Activated naive CD8-positive, alpha-beta T cell treated with anti-CD3 and anti-CD28 coated beads, Interleukin-2, amount 50 U/mL, for 24 hours (primary cell): ENCODE measurements at regions not wholly inside any gene's neighbourhood (a gene's known extent, or its start where the extent isn't known, plus 50 kb on each side); places are given as distances from the start of the nearest gene placed in this dataset.

Experiments used
- ATAC-seq: fragments of 150-1000 bp; cut with Tn5 transposase; one replicate; pipeline ENCODE4 v1.10.0; 2021
- DNase-seq: peaks from one replicate; pipeline ENCODE4 v3.0.0; 2021
- H3K27ac Mint-ChIP-seq: one replicate; pipeline ENCODE4 v1.8.0; 2021; ENCODE audit warnings: mild to moderate bottlenecking, mixed read lengths
- H3K27me3 Mint-ChIP-seq: one replicate; pipeline ENCODE4 v1.8.0; 2021; ENCODE audit warnings: mixed read lengths
- H3K36me3 Mint-ChIP-seq: one replicate; pipeline ENCODE4 v1.8.0; 2021; ENCODE audit warnings: low read depth, mixed read lengths
- H3K4me1 Mint-ChIP-seq: one replicate; pipeline ENCODE4 v1.8.0; 2021; ENCODE audit warnings: mixed read lengths
- H3K4me3 Mint-ChIP-seq: one replicate; pipeline ENCODE4 v1.8.0; 2021; ENCODE audit warnings: mild to moderate bottlenecking, moderate library complexity, mixed read lengths
- H3K9me3 Mint-ChIP-seq: one replicate; pipeline ENCODE4 v1.8.0; 2021; ENCODE audit warnings: mixed read lengths

GRCh38 chr10:123284022-123284421 is 129.8 kb downstream of the BUB3 start:
- H3K27me3 Mint-ChIP-seq, result no peaks in the 10 kb centered on the region
- peaks cover 5% of the 10 kb centered on the region for H3K9me3 Mint-ChIP-seq
- DNase-seq (no peak), ATAC-seq (no peak)
- no peak overlapping the region for H3K27ac Mint-ChIP-seq
- H3K4me1 Mint-ChIP-seq, result peaks cover 20% of the 10 kb centered on the region
- no peak overlapping the region for H3K4me3 Mint-ChIP-seq
- no peaks in the 10 kb centered on the region for H3K36me3 Mint-ChIP-seq

- peak overlapping the region; percentile 74 for H3K27ac Mint-ChIP-seq
- ATAC-seq (peak; percentile 100), DNase-seq (peak; percentile 28)
- H3K9me3 Mint-ChIP-seq, result peaks cover 21% of the 10 kb centered on the region
- H3K36me3 Mint-ChIP-seq, result no peaks in the 10 kb centered on the region
- no peak overlapping the region for H3K4me3 Mint-ChIP-seq
- no peaks in the 10 kb centered on the region for H3K27me3 Mint-ChIP-seq
- H3K4me1 Mint-ChIP-seq, result peaks cover 20% of the 10 kb centered on the region
Measured at GRCh38 chr10:123287594-123288247, 133.5 kb downstream of the BUB3 start.

- Mint-ChIP-seq H3K4me1 (peaks cover 20% of the 10 kb centered on the region), H3K27ac (no peak overlapping the region)
Measured at GRCh38 chr10:123289432-123289831, 135.2 kb downstream of the BUB3 start.

GRCh38 chr10:123294109-123294508 is 139.9 kb downstream of the BUB3 start:
- H3K27me3 Mint-ChIP-seq, result no peaks in the 10 kb centered on the region
- no peaks in the 10 kb centered on the region for H3K36me3 Mint-ChIP-seq
- DNase-seq, result no peak
- H3K9me3 Mint-ChIP-seq, result peaks cover 16% of the 10 kb centered on the region
- no peak overlapping the region for H3K4me3 Mint-ChIP-seq
- no peaks in the 10 kb centered on the region for H3K4me1 Mint-ChIP-seq
- no peak overlapping the region for H3K27ac Mint-ChIP-seq
- no peak for ATAC-seq

More at GRCh38 chr10:123289432-123289831, 135.2 kb downstream of the BUB3 start:
- DNase-seq, result no peak
- no peak for ATAC-seq
- H3K27me3 Mint-ChIP-seq, result no peaks in the 10 kb centered on the region
- H3K4me3 Mint-ChIP-seq, result no peak overlapping the region
- H3K9me3 Mint-ChIP-seq, result peaks cover 21% of the 10 kb centered on the region
- no peaks in the 10 kb centered on the region for H3K36me3 Mint-ChIP-seq

- DNase-seq (no peak), ATAC-seq (no peak)
- Mint-ChIP-seq H3K4me1 (no peaks in the 10 kb centered on the region), H3K27ac (no peak overlapping the region), H3K27me3 (no peaks in the 10 kb centered on the region), H3K36me3 (no peaks in the 10 kb centered on the region), H3K4me3 (no peak overlapping the region), H3K9me3 (peaks cover 14% of the 10 kb centered on the region)
Measured at GRCh38 chr10:123294886-123295285, 140.7 kb downstream of the BUB3 start.

GRCh38 chr10:123295644-123296043 is 141.4 kb downstream of the BUB3 start:
- Mint-ChIP-seq H3K27ac (no peak overlapping the region), H3K9me3 (peaks cover 7% of the 10 kb centered on the region), H3K4me3 (no peak overlapping the region), H3K27me3 (no peaks in the 10 kb centered on the region), H3K4me1 (no peaks in the 10 kb centered on the region), H3K36me3 (no peaks in the 10 kb centered on the region)
- ATAC-seq, result no peak
- no peak for DNase-seq

GRCh38 chr10:123297175-123297574 is 143.0 kb downstream of the BUB3 start:
- no peaks in the 10 kb centered on the region for H3K36me3 Mint-ChIP-seq
- H3K4me3 Mint-ChIP-seq, result no peak overlapping the region

GRCh38 chr10:123298583-123298982 is 144.4 kb downstream of the BUB3 start:
- ATAC-seq (no peak), DNase-seq (no peak)
- no peaks in the 10 kb centered on the region for H3K9me3 Mint-ChIP-seq
- H3K27ac Mint-ChIP-seq, result no peak overlapping the region
- no peaks in the 10 kb centered on the region for H3K36me3 Mint-ChIP-seq
- no peaks in the 10 kb centered on the region for H3K4me1 Mint-ChIP-seq
- no peaks in the 10 kb centered on the region for H3K27me3 Mint-ChIP-seq
- H3K4me3 Mint-ChIP-seq, result no peak overlapping the region

More at GRCh38 chr10:123297175-123297574, 143.0 kb downstream of the BUB3 start:
- Mint-ChIP-seq H3K4me1 (no peaks in the 10 kb centered on the region), H3K27me3 (no peaks in the 10 kb centered on the region), H3K27ac (no peak overlapping the region), H3K9me3 (no peaks in the 10 kb centered on the region)
- ATAC-seq (no peak), DNase-seq (no peak)

GRCh38 chr10:123299598-123299997 is 145.4 kb downstream of the BUB3 start:
- ATAC-seq (no peak), DNase-seq (no peak)
- no peak overlapping the region for H3K4me3 Mint-ChIP-seq
- H3K9me3 Mint-ChIP-seq, result no peaks in the 10 kb centered on the region
- no peak overlapping the region for H3K27ac Mint-ChIP-seq
- H3K4me1 Mint-ChIP-seq, result no peaks in the 10 kb centered on the region
- H3K27me3 Mint-ChIP-seq, result no peaks in the 10 kb centered on the region
- H3K36me3 Mint-ChIP-seq, result no peaks in the 10 kb centered on the region

GRCh38 chr10:123301077-123301857 is 147.1 kb downstream of the BUB3 start:
- Mint-ChIP-seq H3K27me3 (no peaks in the 10 kb centered on the region), H3K4me3 (no peak overlapping the region), H3K4me1 (no peaks in the 10 kb centered on the region), H3K9me3 (no peaks in the 10 kb centered on the region), H3K27ac (no peak overlapping the region), H3K36me3 (no peaks in the 10 kb centered on the region)
- ATAC-seq (no peak), DNase-seq (no peak)

- no peak for ATAC-seq
- Mint-ChIP-seq H3K27me3 (no peaks in the 10 kb centered on the region), H3K27ac (no peak overlapping the region)
Measured at GRCh38 chr10:123303581-123304337, 149.6 kb downstream of the BUB3 start.

GRCh38 chr10:123305671-123306070 is 151.5 kb downstream of the BUB3 start:
- Mint-ChIP-seq H3K27ac (no peak overlapping the region), H3K36me3 (no peaks in the 10 kb centered on the region), H3K27me3 (no peaks in the 10 kb centered on the region), H3K9me3 (no peaks in the 10 kb centered on the region), H3K4me1 (no peaks in the 10 kb centered on the region), H3K4me3 (no peak overlapping the region)
- no peak for ATAC-seq
- no peak for DNase-seq

More at GRCh38 chr10:123303581-123304337, 149.6 kb downstream of the BUB3 start:
- Mint-ChIP-seq H3K9me3 (no peaks in the 10 kb centered on the region), H3K36me3 (no peaks in the 10 kb centered on the region), H3K4me3 (no peak overlapping the region), H3K4me1 (no peaks in the 10 kb centered on the region)
- DNase-seq, result no peak

- no peak overlapping the region for H3K27ac Mint-ChIP-seq
- H3K9me3 Mint-ChIP-seq, result no peaks in the 10 kb centered on the region
- no peaks in the 10 kb centered on the region for H3K27me3 Mint-ChIP-seq
- H3K4me3 Mint-ChIP-seq, result no peak overlapping the region
- DNase-seq (no peak), ATAC-seq (no peak)
- H3K36me3 Mint-ChIP-seq, result no peaks in the 10 kb centered on the region
- H3K4me1 Mint-ChIP-seq, result no peaks in the 10 kb centered on the region
Measured at GRCh38 chr10:123306290-123306689, 152.1 kb downstream of the BUB3 start.

- H3K9me3 Mint-ChIP-seq, result no peaks in the 10 kb centered on the region
- DNase-seq, result no peak
- no peaks in the 10 kb centered on the region for H3K36me3 Mint-ChIP-seq
- no peaks in the 10 kb centered on the region for H3K4me1 Mint-ChIP-seq
- ATAC-seq, result no peak
- no peak overlapping the region for H3K27ac Mint-ChIP-seq
- H3K4me3 Mint-ChIP-seq, result no peak overlapping the region
- H3K27me3 Mint-ChIP-seq, result no peaks in the 10 kb centered on the region
Measured at GRCh38 chr10:123309731-123310130, 155.5 kb downstream of the BUB3 start.

GRCh38 chr10:123316776-123317175 is 162.6 kb downstream of the BUB3 start:
- H3K4me3 Mint-ChIP-seq, result no peak overlapping the region
- DNase-seq (no peak), ATAC-seq (no peak)
- no peak overlapping the region for H3K27ac Mint-ChIP-seq
- H3K27me3 Mint-ChIP-seq, result no peaks in the 10 kb centered on the region
- H3K4me1 Mint-ChIP-seq, result peaks cover 12% of the 10 kb centered on the region
- H3K9me3 Mint-ChIP-seq, result no peaks in the 10 kb centered on the region
- no peaks in the 10 kb centered on the region for H3K36me3 Mint-ChIP-seq
